B cell (primary cell): ENCODE measurements at regions not wholly inside any gene's neighbourhood (a gene's known extent, or its start where the extent isn't known, plus 50 kb on each side); places are given as distances from the start of the nearest gene placed in this dataset.
"Not testable (repeated sequence)": the region's sequence is repeated elsewhere in the genome, so short reads cannot be mapped to it uniquely, and the experiment has no call there.

Experiments used
- ATAC-seq: fragments of 200-7000 bp; cut with Tn5 transposase; one replicate; pipeline ENCODE4 v1.10.0; 2021; ENCODE audit warnings: low read depth, mild to moderate bottlenecking, moderate number of reproducible peaks, moderate library complexity
- CTCF ChIA-PET: fragments of 350-600 bp; sonication (Branson Sonifier 250); formaldehyde crosslinking; loops from one replicate; lab custom pipeline; 2021; ENCODE audit warnings: antibody characterized with exemption, inconsistent platforms; lab: Charles Lee
- POLR2A ChIA-PET: fragments of 350-600 bp; sonication (Branson Sonifier 250); formaldehyde crosslinking; loops from one replicate; lab custom pipeline; 2021; ENCODE audit warnings: antibody characterized with exemption; lab: Charles Lee
- DNase-seq: peaks from one replicate; pipeline ENCODE4 v3.0.0; 2013
- H2AFZ ChIP-seq: 2 replicates; pipeline ENCODE4 v1.6.1; 2012; ENCODE audit warnings: mild to moderate bottlenecking, low read depth, low read length; ENCODE audit not compliant: insufficient read depth, poor library complexity, severe bottlenecking
- H3K27ac ChIP-seq, 2 donors: 1 replicate in 1 of 2; 2 replicates in 1 of 2; pipeline ENCODE4 v1.5.1; 2012 to 2013; ENCODE audit warnings: low read length in 2 of 2, mild to moderate bottlenecking in 2 of 2, moderate library complexity in 1 of 2
- H3K27me3 ChIP-seq, 4 experiments: fragments of 200-600 bp in 1 of 4; sonication (generic) in 1 of 4; replicated peaks in 1 of 4; 1 replicate in 2 of 4; 2 replicates in 2 of 4; pipeline versions ENCODE4 v1.6.1 to v1.7.0; 2013 to 2016; ENCODE audit warnings: low read length in 3 of 4, mild to moderate bottlenecking in 2 of 4, mixed read lengths in 1 of 4, moderate library complexity in 1 of 4; ENCODE audit not compliant: insufficient read depth in 4 of 4, control insufficient read depth in 3 of 4; ENCODE audit errors: control extremely low read depth in 1 of 4
- H3K36me3 ChIP-seq, 2 experiments: replicated peaks in 1 of 2; 1 replicate in 1 of 2; 2 replicates in 1 of 2; pipeline versions ENCODE4 v1.6.1 to v1.7.1; 2013; ENCODE audit warnings: low read length in 1 of 2; ENCODE audit not compliant: insufficient read depth in 2 of 2, control insufficient read depth in 1 of 2; ENCODE audit errors: control extremely low read depth in 1 of 2, extremely low read depth in 1 of 2
- H3K4me1 ChIP-seq, 2 donors: fragments of 200-600 bp in 1 of 2; sonication (generic) in 1 of 2; 1 replicate in 1 of 2; 2 replicates in 1 of 2; pipeline versions ENCODE4 v1.5.1 to v1.6.1; 2013 to 2017; ENCODE audit warnings: low read length in 2 of 2; ENCODE audit not compliant: control insufficient read depth in 2 of 2, insufficient read depth in 2 of 2
- H3K4me2 ChIP-seq: replicated peaks from 2 replicates; pipeline ENCODE3; 2012; ENCODE audit warnings: mild to moderate bottlenecking, low read depth, low read length; ENCODE audit not compliant: poor library complexity, severe bottlenecking
- H3K4me3 ChIP-seq, 5 experiments: fragments of 200-600 bp in 1 of 5; sonication (generic) in 1 of 5; 1 replicate in 3 of 5; 2 replicates in 2 of 5; pipeline versions ENCODE4 v1.5.1 to v1.7.0; 2011 to 2016; ENCODE audit warnings: low read length in 4 of 5, mild to moderate bottlenecking in 4 of 5, low read depth in 2 of 5, control low read depth in 1 of 5, moderate library complexity in 1 of 5; ENCODE audit not compliant: insufficient read depth in 1 of 5; ENCODE audit errors: control extremely low read depth in 1 of 5, extremely low read depth in 1 of 5
- H3K79me2 ChIP-seq: fragments of 200-600 bp; sonication (generic); one replicate; pipeline ENCODE4 v1.6.0; 2016; ENCODE audit warnings: low read length; ENCODE audit not compliant: control insufficient read depth, insufficient read depth
- H3K9ac ChIP-seq: fragments of 200-600 bp; sonication (generic); 2 replicates; pipeline ENCODE4 v1.6.1; 2017; ENCODE audit warnings: mild to moderate bottlenecking, low read length, moderate library complexity
- H3K9me3 ChIP-seq, 3 donors: one replicate each; pipeline versions ENCODE4 v1.6.1 to v1.7.1; 2013; ENCODE audit warnings: low read length in 2 of 3; ENCODE audit not compliant: control insufficient read depth in 2 of 3, insufficient read depth in 1 of 3; ENCODE audit errors: control extremely low read depth in 1 of 3
- H4K20me1 ChIP-seq: 2 replicates; pipeline ENCODE4 v1.6.0; 2012; ENCODE audit warnings: mild to moderate bottlenecking, low read length; ENCODE audit not compliant: insufficient read depth, control insufficient read depth, poor library complexity, severe bottlenecking
- H3K27ac Mint-ChIP-seq: one replicate; pipeline ENCODE4 v1.8.0; 2021; ENCODE audit warnings: mixed read lengths
- H3K27me3 Mint-ChIP-seq: one replicate; pipeline ENCODE4 v1.8.0; 2021; ENCODE audit warnings: mixed read lengths
- H3K4me1 Mint-ChIP-seq: one replicate; pipeline ENCODE4 v1.8.0; 2021; ENCODE audit warnings: mixed read lengths
- H3K4me3 Mint-ChIP-seq: one replicate; pipeline ENCODE4 v1.8.0; 2021; ENCODE audit warnings: mixed read lengths
- H3K9me3 Mint-ChIP-seq: one replicate; pipeline ENCODE4 v1.8.0; 2022; ENCODE audit warnings: mixed read lengths; ENCODE audit not compliant: insufficient read depth
- CTCF ChIP-seq: fragments of 200-600 bp; IDR thresholded peaks from one replicate; pipeline ENCODE4 v1.8.0; 2022; ENCODE audit warnings: antibody characterized with exemption, mild to moderate bottlenecking
- EZH2 ChIP-seq: IDR thresholded peaks from 2 replicates; pipeline ENCODE4 v1.6.1; 2012; ENCODE audit warnings: borderline replicate concordance, low read depth, mild to moderate bottlenecking, moderate library complexity, low read length; ENCODE audit not compliant: insufficient read depth, poor library complexity, severe bottlenecking
- WGBS: methylation state at CpG from one replicate; pipeline ENCODE4 v1.1.5; 2013; ENCODE audit warnings: missing lambda C conversion rate; ENCODE audit not compliant: insufficient coverage; 5-methylcytosine and 5-hydroxymethylcytosine counted together
- intact Hi-C: fragments of 100-400 bp; cut with micrococcal nuclease; formaldehyde crosslinking; loops from one replicate; pipeline ENCODE4 v1.10.0; 2022

GRCh38 chr12:46965880-46966279 is 113.5 kb upstream of the PCED1B start:
- no peaks in the 10 kb centered on the region for H3K36me3 ChIP-seq
- no peak overlapping the region for H3K27ac ChIP-seq
- 76% methylated on average over 4 of the region's 4 CpGs for WGBS
- no peak overlapping the region for H2AFZ ChIP-seq
- Mint-ChIP-seq H3K27ac (no peak overlapping the region), H3K4me3 (no peak overlapping the region), H3K9me3 (no peaks in the 10 kb centered on the region), H3K27me3 (peaks cover 18% of the 10 kb centered on the region), H3K4me1 (no peaks in the 10 kb centered on the region)
- intact Hi-C loops = no loop called here
- no peak overlapping the region for H3K9ac ChIP-seq
- no peak for DNase-seq
- no peak overlapping the region for H3K4me3 ChIP-seq
- no peaks in the 10 kb centered on the region for H3K4me1 ChIP-seq
- no peaks in the 10 kb centered on the region for H4K20me1 ChIP-seq
- no peaks in the 10 kb centered on the region for H3K9me3 ChIP-seq
- no peak for ATAC-seq
- POLR2A ChIA-PET = no interaction called here
- CTCF ChIA-PET = interaction anchor here (0.6 kb wide), 1 partner anchor 326 kb away, joined by 3 read pairs; no protein-coding TSS in a partner anchor
- no peak overlapping the region for H3K4me2 ChIP-seq
- H3K79me2 ChIP-seq = no peaks in the 10 kb centered on the region
- peaks cover 0 to 4% (median 0%) of the 10 kb centered on the region in 4 experiments for H3K27me3 ChIP-seq
- TF ChIP-seq EZH2 (no peak), CTCF (no peak)

GRCh38 chr12:46970636-46971035 is 108.8 kb upstream of the PCED1B start:
- Mint-ChIP-seq H3K4me3 (no peak overlapping the region), H3K27me3 (peaks cover 34% of the 10 kb centered on the region), H3K9me3 (peaks cover 2% of the 10 kb centered on the region), H3K4me1 (no peaks in the 10 kb centered on the region), H3K27ac (no peak overlapping the region)
- Histone ChIP-seq H3K4me2 (no peak overlapping the region), H3K4me1 (no peaks in the 10 kb centered on the region), H3K4me3 (no peak overlapping the region), H3K9me3 (no peaks in the 10 kb centered on the region), H3K27me3 (peaks cover 0 to 4% (median 0%) of the 10 kb centered on the region in 4 experiments), H3K9ac (no peak overlapping the region), H2AFZ (no peak overlapping the region), H4K20me1 (no peaks in the 10 kb centered on the region), H3K36me3 (no peaks in the 10 kb centered on the region), H3K27ac (no peak overlapping the region), H3K79me2 (no peaks in the 10 kb centered on the region)
- CTCF ChIA-PET = interaction anchor here (1.3 kb wide), 1 partner anchor 13 kb away, joined by 3 read pairs; no protein-coding TSS in a partner anchor
- intact Hi-C loops = no loop called here
- POLR2A ChIA-PET = no interaction called here
- no peak for ATAC-seq
- WGBS = 100% methylated on average over 1 of the region's 5 CpGs
- TF ChIP-seq CTCF = no peak
- no peak for TF ChIP-seq EZH2
- no peak for DNase-seq

- DNase-seq, H3K4me2 ChIP-seq, H3K9me3 Mint-ChIP-seq, H3K4me3 Mint-ChIP-seq, H3K27ac Mint-ChIP-seq, H2AFZ ChIP-seq, H3K4me1 Mint-ChIP-seq, ATAC-seq, H3K79me2 ChIP-seq, H3K4me3 ChIP-seq, intact Hi-C loops, H3K27me3 ChIP-seq, H3K27ac ChIP-seq, CTCF ChIA-PET, H3K9me3 ChIP-seq, H3K36me3 ChIP-seq, H4K20me1 ChIP-seq, H3K4me1 ChIP-seq, H3K9ac ChIP-seq: not testable (repeated sequence)
- H3K27me3 Mint-ChIP-seq = peaks cover 45% of the 10 kb centered on the region
- POLR2A ChIA-PET = interaction anchor here (0.7 kb wide), 1 partner anchor 11 kb away, joined by 9 read pairs; no protein-coding TSS in a partner anchor
- no CpG with 5 or more reads among the region's 3 CpGs for WGBS
Measured at GRCh38 chr12:46973937-46974336, 105.5 kb upstream of the PCED1B start.
